HUES6 (cell line): ENCODE measurements at regions not wholly inside any gene's neighbourhood (a gene's known extent, or its start where the extent isn't known, plus 50 kb on each side); places are given as distances from the start of the nearest gene placed in this dataset.

ENCODE experiments used
- H3K27ac ChIP-seq: 2 replicates; pipeline ENCODE4 v1.7.0; 2013; ENCODE audit warnings: low read depth, mild to moderate bottlenecking, low read length, inconsistent platforms
- H3K27me3 ChIP-seq: 2 replicates; pipeline ENCODE4 v1.6.1; 2013; ENCODE audit warnings: low read length; ENCODE audit not compliant: control insufficient read depth, insufficient read depth
- H3K36me3 ChIP-seq: 2 replicates; pipeline ENCODE4 v1.6.1; 2013; ENCODE audit warnings: low read length; ENCODE audit not compliant: control insufficient read depth, insufficient read depth
- H3K4me1 ChIP-seq: 2 replicates; pipeline ENCODE4 v1.6.1; 2013; ENCODE audit warnings: low read length; ENCODE audit not compliant: control insufficient read depth, insufficient read depth
- H3K4me3 ChIP-seq: 2 replicates; pipeline ENCODE4 v1.5.1; 2013; ENCODE audit warnings: low read depth, low read length
- H3K9ac ChIP-seq: one replicate; pipeline ENCODE4 v1.6.1; 2013; ENCODE audit warnings: mild to moderate bottlenecking, low read length
- H3K9me3 ChIP-seq: 2 replicates; pipeline ENCODE4 v1.6.1; 2013; ENCODE audit warnings: low read depth, low read length; ENCODE audit not compliant: control insufficient read depth, insufficient read depth

GRCh38 chr3:165892565-165892964, 55.3 kb upstream of the BCHE start:
- H3K4me1 ChIP-seq, result peaks cover 16% of the 10 kb centered on the region; the same call in 1 of the 2 replicates
- no peaks in the 10 kb centered on the region for H3K9me3 ChIP-seq
- no peak overlapping the region for H3K4me3 ChIP-seq
- H3K36me3 ChIP-seq, result no peaks in the 10 kb centered on the region
- H3K9ac ChIP-seq, result no peak overlapping the region
- H3K27ac ChIP-seq, result no peak overlapping the region
- H3K27me3 ChIP-seq, result no peaks in the 10 kb centered on the region
